ENCODE measurements at regions not wholly inside any gene's neighbourhood (a gene's known extent, or its start where the extent isn't known, plus 50 kb on each side); places are given as distances from the start of the nearest gene placed in this dataset.

GRCh38 chr3:65109966-65110500 lies 422.2 kb upstream of the ADAMTS9 start:
- peak overlapping the region; percentile 62 for H3K27ac Mint-ChIP-seq

GRCh38 chr3:65107174-65107573 lies 419.4 kb upstream of the ADAMTS9 start:
- no peaks in the 10 kb centered on the region for H3K27me3 Mint-ChIP-seq (ENCODE audit: low read depth)
- peaks cover under 1% of the 10 kb centered on the region for H3K9me3 Mint-ChIP-seq
- TF ChIP-seq CTCF (IDR thresholded peaks at IDR 0.05; ENCODE audit: unreplicated experiment): no peak
- no peak overlapping the region for H3K4me3 Mint-ChIP-seq
- no peak for DNase-seq (ENCODE audit: low spot score in 2 of 2, unreplicated experiment in 2 of 2)
- H3K4me1 Mint-ChIP-seq: peaks cover 27% of the 10 kb centered on the region
- peak overlapping the region; percentile 62 for H3K27ac Mint-ChIP-seq
- no peaks in the 10 kb centered on the region for H3K36me3 Mint-ChIP-seq

More at GRCh38 chr3:65109966-65110500, 422.2 kb upstream of the ADAMTS9 start:
- Mint-ChIP-seq H3K4me1 (peaks cover 28% of the 10 kb centered on the region), H3K27me3 (ENCODE audit: low read depth) (no peaks in the 10 kb centered on the region), H3K4me3 (no peak overlapping the region), H3K36me3 (no peaks in the 10 kb centered on the region), H3K9me3 (no peaks in the 10 kb centered on the region)
- TF ChIP-seq CTCF (IDR thresholded peaks at IDR 0.05; ENCODE audit: unreplicated experiment): no peak
- no peak for DNase-seq (ENCODE audit: low spot score in 2 of 2, unreplicated experiment in 2 of 2)

- TF ChIP-seq CTCF (IDR thresholded peaks at IDR 0.05; ENCODE audit: unreplicated experiment): no peak
- H3K36me3 Mint-ChIP-seq: no peaks in the 10 kb centered on the region
- no peak overlapping the region for H3K4me3 Mint-ChIP-seq
- peaks cover 13% of the 10 kb centered on the region for H3K4me1 Mint-ChIP-seq
- peaks cover 11% of the 10 kb centered on the region for H3K9me3 Mint-ChIP-seq
- DNase-seq (ENCODE audit: low spot score in 2 of 2, unreplicated experiment in 2 of 2): no peak
- H3K27me3 Mint-ChIP-seq (ENCODE audit: low read depth): no peaks in the 10 kb centered on the region
- peak overlapping the region; percentile 41 for H3K27ac Mint-ChIP-seq
Observed at GRCh38 chr3:65101450-65101849, 413.6 kb upstream of the ADAMTS9 start.

GRCh38 chr3:65098400-65098799 lies 410.6 kb upstream of the ADAMTS9 start:
- Mint-ChIP-seq H3K4me1 (peaks cover 26% of the 10 kb centered on the region), H3K27ac (no peak overlapping the region), H3K4me3 (no peak overlapping the region), H3K9me3 (peaks cover 11% of the 10 kb centered on the region), H3K27me3 (ENCODE audit: low read depth) (no peaks in the 10 kb centered on the region), H3K36me3 (no peaks in the 10 kb centered on the region)
- DNase-seq (ENCODE audit: low spot score in 2 of 2, unreplicated experiment in 2 of 2): no peak
- no peak for TF ChIP-seq CTCF (IDR thresholded peaks at IDR 0.05; ENCODE audit: unreplicated experiment)

- peaks cover 19% of the 10 kb centered on the region for H3K4me1 Mint-ChIP-seq
Observed at GRCh38 chr3:65096110-65096745, 408.4 kb upstream of the ADAMTS9 start.

More at GRCh38 chr3:65096110-65096745, 408.4 kb upstream of the ADAMTS9 start:
- H3K9me3 Mint-ChIP-seq: peaks cover 7% of the 10 kb centered on the region
- H3K4me3 Mint-ChIP-seq: no peak overlapping the region
- DNase-seq (ENCODE audit: low spot score in 2 of 2, unreplicated experiment in 2 of 2): no peak
- no peaks in the 10 kb centered on the region for H3K27me3 Mint-ChIP-seq (ENCODE audit: low read depth)
- H3K27ac Mint-ChIP-seq: peak overlapping the region; percentile 25
- TF ChIP-seq CTCF (IDR thresholded peaks at IDR 0.05; ENCODE audit: unreplicated experiment): no peak
- no peaks in the 10 kb centered on the region for H3K36me3 Mint-ChIP-seq
